ENCODE measurements at regions not wholly inside any gene's neighbourhood (a gene's known extent, or its start where the extent isn't known, plus 50 kb on each side); places are given as distances from the start of the nearest gene placed in this dataset.
"Not testable (repeated sequence)": the region's sequence is repeated elsewhere in the genome, so short reads cannot be mapped to it uniquely, and the experiment has no call there.

DNA sequence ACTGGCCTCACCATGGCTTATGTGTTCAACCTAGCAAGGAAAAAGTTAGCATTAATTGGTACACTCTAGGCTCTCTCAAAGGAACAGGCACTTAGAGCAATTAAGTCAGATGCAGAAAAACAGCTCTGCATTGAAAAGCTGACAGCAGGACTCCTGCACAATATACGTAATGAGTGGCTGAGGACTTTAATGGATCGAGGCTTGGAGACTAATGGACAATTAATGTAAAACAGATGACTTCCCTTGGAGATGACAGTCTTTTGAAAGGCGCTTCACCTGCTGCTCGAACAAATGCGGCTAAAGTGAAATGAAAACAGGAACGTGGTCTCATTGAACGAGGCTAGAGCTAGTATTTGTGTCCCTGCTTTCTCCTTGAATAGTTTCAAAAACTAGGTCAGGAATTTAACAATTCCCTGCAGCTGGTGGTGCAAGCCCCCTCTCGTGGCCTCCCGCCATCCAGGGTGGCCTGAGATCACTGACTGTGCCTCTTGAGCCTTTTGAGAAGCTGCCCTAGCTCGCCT lies 137.1 kb downstream of the ELOVL4 start:
- Histone ChIP-seq H4K20me1 (ENCODE audit: insufficient read depth, low read length, poor library complexity, severe bottlenecking) (no peaks in the 10 kb centered on the region), H3K9ac (ENCODE audit: low read depth, low read length, poor library complexity, severe bottlenecking) (no peak overlapping the region), H3K4me1 (ENCODE audit: insufficient read depth, low read length, poor library complexity, severe bottlenecking) (no peaks in the 10 kb centered on the region), H3K79me2 (ENCODE audit: insufficient read depth, low read length) (no peaks in the 10 kb centered on the region), H3K4me2 (ENCODE audit: low read depth, low read length, poor library complexity, severe bottlenecking) (no peak overlapping the region), H3K9me3 (ENCODE audit: insufficient read depth, low read depth, low read length) (no peaks in the 10 kb centered on the region), H3F3A (ENCODE audit: low read depth) (no peaks in the 10 kb centered on the region), H3K9me2 (replicated peaks; ENCODE audit: low read depth, low read length) (no peaks in the 10 kb centered on the region), H3K4me3 (ENCODE audit: low read length, poor library complexity, severe bottlenecking) (no peak overlapping the region), H3K27me3 (ENCODE audit: insufficient read depth, low read length, poor library complexity, severe bottlenecking) (no peaks in the 10 kb centered on the region), H3K36me3 (ENCODE audit: insufficient read depth, low read length) (no peaks in the 10 kb centered on the region), H2AFZ (ENCODE audit: low read length) (no peak overlapping the region)
- TF ChIP-seq EZH2phosphoT487 (IDR thresholded peaks at IDR 0.05; ENCODE audit: borderline replicate concordance), result no peak
- TF ChIP-seq, protein P1, sequence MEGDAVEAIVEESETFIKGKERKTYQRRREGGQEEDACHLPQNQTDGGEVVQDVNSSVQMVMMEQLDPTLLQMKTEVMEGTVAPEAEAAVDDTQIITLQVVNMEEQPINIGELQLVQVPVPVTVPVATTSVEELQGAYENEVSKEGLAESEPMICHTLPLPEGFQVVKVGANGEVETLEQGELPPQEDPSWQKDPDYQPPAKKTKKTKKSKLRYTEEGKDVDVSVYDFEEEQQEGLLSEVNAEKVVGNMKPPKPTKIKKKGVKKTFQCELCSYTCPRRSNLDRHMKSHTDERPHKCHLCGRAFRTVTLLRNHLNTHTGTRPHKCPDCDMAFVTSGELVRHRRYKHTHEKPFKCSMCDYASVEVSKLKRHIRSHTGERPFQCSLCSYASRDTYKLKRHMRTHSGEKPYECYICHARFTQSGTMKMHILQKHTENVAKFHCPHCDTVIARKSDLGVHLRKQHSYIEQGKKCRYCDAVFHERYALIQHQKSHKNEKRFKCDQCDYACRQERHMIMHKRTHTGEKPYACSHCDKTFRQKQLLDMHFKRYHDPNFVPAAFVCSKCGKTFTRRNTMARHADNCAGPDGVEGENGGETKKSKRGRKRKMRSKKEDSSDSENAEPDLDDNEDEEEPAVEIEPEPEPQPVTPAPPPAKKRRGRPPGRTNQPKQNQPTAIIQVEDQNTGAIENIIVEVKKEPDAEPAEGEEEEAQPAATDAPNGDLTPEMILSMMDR (conservative IDR thresholded peaks at IDR 0.05; ENCODE audit: low read length), result no peak

DNA sequence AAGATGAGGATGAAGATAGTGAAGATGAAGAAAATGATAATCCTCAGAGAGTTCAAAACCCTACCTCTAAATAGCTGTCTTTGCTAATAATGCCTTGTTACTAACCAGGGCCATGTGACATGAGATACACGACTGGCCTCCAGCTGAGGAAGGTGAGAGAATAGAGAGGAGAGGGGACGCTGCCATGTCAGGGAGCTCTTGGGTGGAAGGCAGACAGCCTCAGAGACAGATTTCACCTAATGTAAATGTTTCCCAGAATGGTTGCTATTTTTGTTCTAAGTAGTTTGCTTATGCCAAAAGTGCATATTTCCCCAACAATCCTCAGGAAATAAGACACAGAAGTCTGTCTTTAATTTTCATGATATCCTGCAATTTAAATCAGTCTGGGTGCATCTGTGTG lies 138.4 kb downstream of the ELOVL4 start:
- no peaks in the 10 kb centered on the region for H3K9me3 ChIP-seq (ENCODE audit: insufficient read depth, low read depth, low read length)
- no peak overlapping the region for H3K4me2 ChIP-seq (ENCODE audit: low read depth, low read length, poor library complexity, severe bottlenecking)
- H3K9me2 ChIP-seq (replicated peaks; ENCODE audit: low read depth, low read length), result no peaks in the 10 kb centered on the region
- no peak overlapping the region for H3K4me3 ChIP-seq (ENCODE audit: low read length, poor library complexity, severe bottlenecking)
- H3F3A ChIP-seq (ENCODE audit: low read depth), result no peaks in the 10 kb centered on the region
- no peak overlapping the region for H2AFZ ChIP-seq (ENCODE audit: low read length)
- no peaks in the 10 kb centered on the region for H4K20me1 ChIP-seq (ENCODE audit: insufficient read depth, low read length, poor library complexity, severe bottlenecking)
- no peaks in the 10 kb centered on the region for H3K36me3 ChIP-seq (ENCODE audit: insufficient read depth, low read length)
- H3K4me1 ChIP-seq (ENCODE audit: insufficient read depth, low read length, poor library complexity, severe bottlenecking), result no peaks in the 10 kb centered on the region
- H3K9ac ChIP-seq (ENCODE audit: low read depth, low read length, poor library complexity, severe bottlenecking), result no peak overlapping the region
- H3K79me2 ChIP-seq (ENCODE audit: insufficient read depth, low read length), result no peaks in the 10 kb centered on the region
- no peak for TF ChIP-seq EZH2phosphoT487 (IDR thresholded peaks at IDR 0.05; ENCODE audit: borderline replicate concordance)
- TF ChIP-seq, protein P1 (conservative IDR thresholded peaks at IDR 0.05; ENCODE audit: low read length), result no peak
- H3K27me3 ChIP-seq (ENCODE audit: insufficient read depth, low read length, poor library complexity, severe bottlenecking), result no peaks in the 10 kb centered on the region

DNA sequence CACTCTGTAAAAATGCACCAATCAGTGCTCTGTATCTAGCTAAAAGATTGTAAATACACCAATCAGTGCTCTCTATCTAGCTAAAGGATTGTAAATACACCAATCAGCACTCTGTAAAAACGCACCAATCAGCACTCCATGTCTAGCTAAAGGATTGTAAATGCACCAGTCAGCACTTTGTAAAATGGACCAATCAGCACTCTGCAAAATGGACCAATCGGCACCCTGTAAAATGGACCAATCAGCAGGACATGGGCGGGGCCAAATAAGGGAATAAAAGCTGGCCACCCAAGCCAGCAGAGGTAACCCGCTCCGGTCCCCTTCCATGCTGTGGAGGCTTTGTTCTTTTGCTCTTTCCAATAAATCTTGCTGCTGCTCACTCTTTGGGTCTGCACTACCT lies 140.7 kb downstream of the ELOVL4 start:
- H3F3A ChIP-seq (ENCODE audit: low read depth); H3K79me2 ChIP-seq (ENCODE audit: insufficient read depth, low read length); H4K20me1 ChIP-seq (ENCODE audit: insufficient read depth, low read length, poor library complexity, severe bottlenecking); H3K27me3 ChIP-seq (ENCODE audit: insufficient read depth, low read length, poor library complexity, severe bottlenecking); H3K4me3 ChIP-seq (ENCODE audit: low read length, poor library complexity, severe bottlenecking); H3K9ac ChIP-seq (ENCODE audit: low read depth, low read length, poor library complexity, severe bottlenecking); H3K4me1 ChIP-seq (ENCODE audit: insufficient read depth, low read length, poor library complexity, severe bottlenecking); H3K36me3 ChIP-seq (ENCODE audit: insufficient read depth, low read length); H2AFZ ChIP-seq (ENCODE audit: low read length); H3K4me2 ChIP-seq (ENCODE audit: low read depth, low read length, poor library complexity, severe bottlenecking); H3K9me2 ChIP-seq (replicated peaks; ENCODE audit: low read depth, low read length); H3K9me3 ChIP-seq (ENCODE audit: insufficient read depth, low read depth, low read length): not testable (repeated sequence)

DNA sequence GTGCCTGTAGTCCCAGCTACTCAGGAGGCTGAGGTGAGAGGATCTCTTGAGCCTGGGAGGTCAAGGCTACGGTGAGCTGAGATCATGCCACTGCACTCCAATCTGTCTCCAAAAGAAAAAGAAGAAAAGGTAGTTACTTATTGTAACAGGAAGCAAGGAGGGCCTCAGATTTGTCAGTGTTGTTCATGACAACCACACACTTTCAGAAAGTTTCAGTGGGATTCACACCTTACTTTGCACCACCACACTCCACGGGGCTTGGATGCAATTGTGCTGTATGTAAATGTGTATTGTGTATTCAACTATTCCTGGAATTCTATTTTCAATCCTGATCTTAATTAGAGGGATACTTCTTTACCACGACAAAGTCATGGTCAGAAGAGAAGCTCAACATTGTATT lies 142.6 kb downstream of the ELOVL4 start:
- no peaks in the 10 kb centered on the region for H3F3A ChIP-seq (ENCODE audit: low read depth)
- H2AFZ ChIP-seq (ENCODE audit: low read length), result no peak overlapping the region
- no peaks in the 10 kb centered on the region for H3K36me3 ChIP-seq (ENCODE audit: insufficient read depth, low read length)
- H3K9me3 ChIP-seq (ENCODE audit: insufficient read depth, low read depth, low read length), result no peaks in the 10 kb centered on the region
- no peak overlapping the region for H3K4me3 ChIP-seq (ENCODE audit: low read length, poor library complexity, severe bottlenecking)
- no peaks in the 10 kb centered on the region for H3K79me2 ChIP-seq (ENCODE audit: insufficient read depth, low read length)
- no peak overlapping the region for H3K4me2 ChIP-seq (ENCODE audit: low read depth, low read length, poor library complexity, severe bottlenecking)
- H3K27me3 ChIP-seq (ENCODE audit: insufficient read depth, low read length, poor library complexity, severe bottlenecking), result no peaks in the 10 kb centered on the region
- no peak overlapping the region for H3K9ac ChIP-seq (ENCODE audit: low read depth, low read length, poor library complexity, severe bottlenecking)
- TF ChIP-seq, protein P1 (conservative IDR thresholded peaks at IDR 0.05; ENCODE audit: low read length), result no peak
- no peak for TF ChIP-seq EZH2phosphoT487 (IDR thresholded peaks at IDR 0.05; ENCODE audit: borderline replicate concordance)
- no peaks in the 10 kb centered on the region for H4K20me1 ChIP-seq (ENCODE audit: insufficient read depth, low read length, poor library complexity, severe bottlenecking)
- H3K4me1 ChIP-seq (ENCODE audit: insufficient read depth, low read length, poor library complexity, severe bottlenecking), result no peaks in the 10 kb centered on the region
- H3K9me2 ChIP-seq (replicated peaks; ENCODE audit: low read depth, low read length), result no peaks in the 10 kb centered on the region
